A673 (cell line): ENCODE measurements at regions not wholly inside any gene's neighbourhood (a gene's known extent, or its start where the extent isn't known, plus 50 kb on each side); places are given as distances from the start of the nearest gene placed in this dataset.

Source experiments
- BruUV-seq: library from RNA; stranded (reverse); fragments of 400-500 nt; replicated peaks from 2 replicates; lab custom pipeline; 2021; lab: Mats Ljungman, UMichigan
- CTCF ChIA-PET: fragments of 300-600 bp; sonication (Branson Sonifier 250); formaldehyde crosslinking; loops from one replicate; lab custom pipeline; 2022; ENCODE audit warnings: antibody characterized with exemption; lab: Charles Lee
- POLR2A ChIA-PET: fragments of 300-600 bp; sonication (Branson Sonifier 250); formaldehyde crosslinking; loops from one replicate; lab custom pipeline; 2022; ENCODE audit warnings: antibody characterized with exemption; ENCODE audit not compliant: low non-redundant PET; lab: Charles Lee
- DNase-seq: peaks from one replicate; pipeline ENCODE4 v3.0.0-alpha.2; 2015; ENCODE audit warnings: low spot score
- H3K27ac ChIP-seq: fragments of 200-600 bp; sonication (generic); 2 replicates; pipeline ENCODE4 v1.5.1; 2016; ENCODE audit warnings: mixed run types, low read depth, mild to moderate bottlenecking, mixed read lengths, antibody characterized with exemption, low read length; ENCODE audit not compliant: poor library complexity, severe bottlenecking
- H3K27me3 ChIP-seq: fragments of 200-600 bp; sonication (generic); replicated peaks from 2 replicates; pipeline ENCODE4 v1.6.1; 2017; ENCODE audit warnings: mixed run types, low read depth, mild to moderate bottlenecking, mixed read lengths, antibody characterized with exemption, low read length; ENCODE audit not compliant: insufficient read depth, poor library complexity
- H3K36me3 ChIP-seq: fragments of 200-600 bp; sonication (generic); 2 replicates; pipeline ENCODE4 v1.6.1; 2016; ENCODE audit warnings: mixed run types, mild to moderate bottlenecking, mixed read lengths, antibody characterized with exemption, low read length; ENCODE audit not compliant: insufficient read depth, poor library complexity, severe bottlenecking
- H3K4me1 ChIP-seq: fragments of 200-600 bp; sonication (generic); 2 replicates; pipeline ENCODE4 v1.6.1; 2017; ENCODE audit warnings: mixed run types, mild to moderate bottlenecking, mixed read lengths, antibody characterized with exemption, low read length; ENCODE audit not compliant: insufficient read depth, poor library complexity, severe bottlenecking
- H3K4me3 ChIP-seq: fragments of 200-600 bp; sonication (generic); 2 replicates; pipeline ENCODE4 v1.5.1; 2016; ENCODE audit warnings: low read depth, mixed run types, mild to moderate bottlenecking, mixed read lengths, low read length; ENCODE audit not compliant: poor library complexity, severe bottlenecking
- H3K9me3 ChIP-seq: fragments of 200-600 bp; sonication (generic); 2 replicates; pipeline ENCODE4 v1.6.1; 2016; ENCODE audit warnings: mixed run types, low read depth, mild to moderate bottlenecking, mixed read lengths, antibody characterized with exemption, low read length; ENCODE audit not compliant: poor library complexity, severe bottlenecking
- CTCF ChIP-seq: fragments of 300-800, 200-600 bp; sonication (generic); conservative IDR thresholded peaks from 2 replicates; pipeline ENCODE4 v1.5.1; 2017; ENCODE audit warnings: low read depth, mild to moderate bottlenecking, antibody characterized with exemption, low read length, moderate library complexity, mixed read lengths
- EZH2 ChIP-seq: fragments of 200-600 bp; sonication (generic); IDR thresholded peaks from 2 replicates; pipeline ENCODE4 v1.6.1; 2017; ENCODE audit warnings: borderline replicate concordance, low read depth, mild to moderate bottlenecking, mixed read lengths, antibody characterized with exemption, low read length; ENCODE audit not compliant: poor library complexity, severe bottlenecking
- intact Hi-C: fragments of 100-400 bp; cut with micrococcal nuclease; formaldehyde crosslinking; loops from one replicate; pipeline ENCODE4 v1.10.0; 2022; ENCODE audit not compliant: unreplicated experiment

DNA sequence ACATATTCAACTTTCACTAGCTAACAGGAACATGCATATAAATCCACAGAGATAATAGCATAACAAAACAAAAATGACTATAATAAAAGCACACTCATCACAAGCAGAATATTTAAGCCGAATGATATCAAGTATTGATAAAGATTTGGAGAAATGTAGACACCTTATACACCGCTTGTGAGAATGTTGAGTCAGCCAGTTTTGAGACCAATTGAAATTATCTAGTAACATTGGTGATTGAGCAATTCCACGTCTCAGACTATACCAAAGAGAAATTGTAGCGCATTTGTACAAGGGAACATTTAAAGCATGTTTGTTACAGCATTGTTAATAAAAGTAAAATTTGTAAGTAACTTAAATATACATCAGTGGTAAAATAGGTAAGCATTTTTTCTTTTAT is 402.9 kb upstream of the FIGN start:
- BruUV-seq = no TSS peak
- ChIA-PET CTCF (no interaction called here), POLR2A (no interaction called here)
- Histone ChIP-seq H3K27ac (no peak overlapping the region), H3K27me3 (peaks cover 18% of the 10 kb centered on the region), H3K4me3 (no peak overlapping the region), H3K9me3 (no peaks in the 10 kb centered on the region), H3K4me1 (no peaks in the 10 kb centered on the region), H3K36me3 (no peaks in the 10 kb centered on the region)
- TF ChIP-seq CTCF = no peak
- no peak for TF ChIP-seq EZH2
- intact Hi-C loops = no loop called here
- no peak for DNase-seq

DNA sequence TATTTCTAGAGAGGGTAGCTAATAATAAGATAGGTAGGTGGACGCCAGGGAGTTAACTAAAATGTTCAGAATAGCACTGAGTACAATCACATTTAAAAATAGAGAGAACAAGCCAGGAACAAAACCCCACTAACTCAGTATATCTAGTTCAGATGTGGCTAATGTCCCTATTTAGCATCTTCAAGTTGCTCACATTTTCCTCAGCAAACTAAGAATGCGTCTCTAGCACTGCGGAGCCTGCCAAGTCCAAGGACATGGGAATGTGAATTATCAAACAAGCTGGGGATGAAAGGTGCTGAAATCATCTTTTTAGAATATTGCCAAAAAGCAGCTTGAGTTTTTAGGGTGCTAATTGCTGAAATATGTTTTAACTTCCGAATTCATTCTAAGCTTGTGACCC is 398.5 kb upstream of the FIGN start:
- POLR2A ChIA-PET = no interaction called here
- H3K27me3 ChIP-seq = peaks cover 18% of the 10 kb centered on the region
- H3K4me1 ChIP-seq = no peaks in the 10 kb centered on the region
- TF ChIP-seq CTCF (no peak), EZH2 (no peak)
- BruUV-seq = no TSS peak
- no peak overlapping the region for H3K27ac ChIP-seq
- no peak overlapping the region for H3K4me3 ChIP-seq
- DNase-seq = no peak
- no peaks in the 10 kb centered on the region for H3K36me3 ChIP-seq
- CTCF ChIA-PET = no interaction called here
- intact Hi-C loops = no loop called here
- no peaks in the 10 kb centered on the region for H3K9me3 ChIP-seq

DNA sequence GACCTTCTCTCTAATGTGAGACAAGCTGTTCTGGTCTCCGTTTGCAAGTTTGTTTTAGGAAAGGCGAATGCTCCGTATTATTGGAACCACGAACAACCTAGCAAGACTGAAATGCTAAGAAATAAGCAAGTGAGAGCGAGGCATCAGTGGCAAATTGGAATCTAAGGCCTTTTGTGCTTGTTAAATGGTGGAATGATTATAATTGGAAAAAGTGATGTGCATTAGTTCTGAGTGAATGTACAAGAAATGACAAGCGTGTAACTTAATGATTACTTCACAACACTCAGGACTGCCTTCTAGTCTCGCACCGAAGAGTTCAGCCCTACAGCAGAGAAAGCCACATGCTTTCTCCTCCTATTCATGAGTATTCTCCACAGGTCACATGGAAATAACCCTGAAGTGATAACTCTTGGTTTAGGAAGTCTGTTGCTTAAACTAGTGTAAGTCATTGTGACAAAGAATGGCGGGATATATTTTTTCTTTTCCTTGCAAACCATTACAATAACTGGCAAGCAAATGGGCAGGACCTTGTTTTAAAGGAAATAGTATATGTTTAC is 392.2 kb upstream of the FIGN start:
- intact Hi-C loops = no loop called here
- Histone ChIP-seq H3K4me1 (no peaks in the 10 kb centered on the region), H3K36me3 (no peaks in the 10 kb centered on the region), H3K27ac (no peak overlapping the region), H3K9me3 (no peaks in the 10 kb centered on the region), H3K27me3 (peaks cover 3% of the 10 kb centered on the region), H3K4me3 (no peak overlapping the region)
- no peak for DNase-seq
- no peak for TF ChIP-seq EZH2
- no peak for TF ChIP-seq CTCF
- no TSS peak for BruUV-seq
- POLR2A ChIA-PET = no interaction called here
- CTCF ChIA-PET = no interaction called here
